H1 (cell line): ENCODE measurements at regions not wholly inside any gene's neighbourhood (a gene's known extent, or its start where the extent isn't known, plus 50 kb on each side); places are given as distances from the start of the nearest gene placed in this dataset.

Source experiments
- CTCF ChIA-PET: fragments of 300-600 bp; sonication (Branson Sonifier 250); formaldehyde crosslinking; loops from one replicate; lab custom pipeline; 2021; ENCODE audit not compliant: partially characterized antibody; lab: Charles Lee
- POLR2A ChIA-PET: fragments of 300-600 bp; sonication (Branson Sonifier 250); formaldehyde crosslinking; loops from one replicate; lab custom pipeline; 2021; ENCODE audit warnings: inconsistent platforms; ENCODE audit not compliant: partially characterized antibody; lab: Charles Lee
- DNase-seq, 2 experiments: peaks; one replicate each; pipeline versions ENCODE4 v3.0.0 to v3.0.0-alpha.2; 2010 to 2022; ENCODE audit warnings: low spot score in 2 of 2, low read depth in 1 of 2, mixed read lengths in 1 of 2
- FAIRE-seq: peaks from 2 replicates; lab custom pipeline; 2011; peaks lifted over from hg19 to GRCh38; lab: Jason Lieb, UNC
- H2AFZ ChIP-seq: 2 replicates; pipeline ENCODE4 v1.8.1; 2012; ENCODE audit warnings: low read length, inconsistent platforms
- H2AK5ac ChIP-seq: 2 replicates; pipeline ENCODE4 v1.6.1; 2013; ENCODE audit warnings: low read depth, low read length
- H2BK120ac ChIP-seq: replicated peaks from 2 replicates; pipeline ENCODE3; 2013; ENCODE audit warnings: low read depth, low read length, inconsistent platforms
- H2BK12ac ChIP-seq: 2 replicates; pipeline ENCODE4 v1.6.1; 2013; ENCODE audit warnings: low read depth, low read length
- H2BK15ac ChIP-seq: 2 replicates; pipeline ENCODE4 v1.6.1; 2013; ENCODE audit warnings: low read length
- H2BK20ac ChIP-seq: 2 replicates; pipeline ENCODE4 v1.6.1; 2013; ENCODE audit warnings: low read length
- H2BK5ac ChIP-seq: 2 replicates; pipeline ENCODE4 v1.6.1; 2013; ENCODE audit warnings: low read depth, low read length
- H3K14ac ChIP-seq: 2 replicates; pipeline ENCODE4 v1.6.1; 2013; ENCODE audit warnings: inconsistent platforms; ENCODE audit not compliant: insufficient read length
- H3K18ac ChIP-seq: 2 replicates; pipeline ENCODE4 v1.6.1; 2013; ENCODE audit warnings: low read length; ENCODE audit errors: extremely low read depth
- H3K23ac ChIP-seq: 2 replicates; pipeline ENCODE4 v1.6.1; 2013; ENCODE audit warnings: inconsistent platforms; ENCODE audit not compliant: insufficient read length
- H3K23me2 ChIP-seq: 2 replicates; pipeline ENCODE4 v1.6.1; 2013; ENCODE audit warnings: low read depth, low read length
- H3K27ac ChIP-seq: 2 replicates; pipeline ENCODE4 v1.6.1; 2011; ENCODE audit warnings: low read depth, low read length, inconsistent platforms
- H3K27me3 ChIP-seq, 4 experiments: replicated peaks in 1 of 4; 1 replicate in 1 of 4; 2 replicates in 3 of 4; pipeline versions ENCODE4 v1.6.1 to v1.8.1; 2011 to 2013; ENCODE audit warnings: low read length in 3 of 4, mild to moderate bottlenecking in 3 of 4, inconsistent platforms in 2 of 4, mixed read lengths in 2 of 4, moderate library complexity in 1 of 4; ENCODE audit not compliant: control insufficient read depth in 3 of 4, insufficient read depth in 3 of 4; ENCODE audit errors: extremely low read depth in 1 of 4
- H3K36me3 ChIP-seq, 4 experiments: 2 replicates each; pipeline versions ENCODE4 v1.6.1 to v1.8.1; 2011 to 2013; ENCODE audit warnings: mild to moderate bottlenecking in 4 of 4, low read length in 3 of 4, moderate library complexity in 2 of 4, control low read depth in 1 of 4, inconsistent platforms in 1 of 4; ENCODE audit not compliant: insufficient read depth in 4 of 4, control insufficient read depth in 2 of 4
- H3K4ac ChIP-seq: replicated peaks from 2 replicates; pipeline ENCODE3; 2013; ENCODE audit warnings: low read length, low read depth, mixed read lengths, inconsistent platforms; ENCODE audit not compliant: insufficient read length
- H3K4me1 ChIP-seq, 4 experiments: replicated peaks in 1 of 4; 1 replicate in 1 of 4; 2 replicates in 3 of 4; pipeline versions ENCODE4 v1.6.1 to v1.8.1; 2011 to 2013; ENCODE audit warnings: low read length in 3 of 4, inconsistent platforms in 2 of 4, mixed read lengths in 1 of 4; ENCODE audit not compliant: insufficient read depth in 4 of 4, control insufficient read depth in 3 of 4
- H3K4me2 ChIP-seq, 2 experiments: 2 replicates each; pipeline versions ENCODE4 v1.6.1 to v1.8.1; 2011 to 2013; ENCODE audit warnings: low read depth in 2 of 2, low read length in 2 of 2, control low read depth in 1 of 2, inconsistent platforms in 1 of 2, mild to moderate bottlenecking in 1 of 2; ENCODE audit not compliant: insufficient read depth in 1 of 2
- H3K4me3 ChIP-seq, 4 experiments: fragments of 200-600, 300-600 bp in 1 of 4; sonication (generic), shearing (Covaris generic), sonication (Bioruptor Twin) in 1 of 4; 2 replicates each; pipeline versions ENCODE4 v1.5.1 to v1.8.1; 2011 to 2016; ENCODE audit warnings: low read length in 4 of 4, low read depth in 3 of 4, control low read depth in 2 of 4, inconsistent platforms in 2 of 4, mild to moderate bottlenecking in 2 of 4, mixed read lengths in 1 of 4, moderate library complexity in 1 of 4; ENCODE audit not compliant: insufficient read depth in 2 of 4; ENCODE audit errors: extremely low read depth in 1 of 4
- H3K56ac ChIP-seq: replicated peaks from 2 replicates; pipeline ENCODE3; 2013; ENCODE audit warnings: low read depth, mild to moderate bottlenecking, mixed read lengths, low read length, inconsistent platforms; ENCODE audit not compliant: insufficient read length
- H3K79me1 ChIP-seq: 2 replicates; pipeline ENCODE4 v1.6.1; 2013; ENCODE audit warnings: low read depth, low read length, control low read depth
- H3K79me2 ChIP-seq, 2 experiments: 2 replicates each; pipeline versions ENCODE4 v1.6.1 to v1.8.1; 2012 to 2013; ENCODE audit warnings: low read length in 2 of 2, mild to moderate bottlenecking in 2 of 2, inconsistent platforms in 1 of 2; ENCODE audit not compliant: insufficient read depth in 2 of 2, control insufficient read depth in 1 of 2
- H3K9ac ChIP-seq, 4 experiments: replicated peaks in 1 of 4; 1 replicate in 1 of 4; 2 replicates in 3 of 4; pipeline versions ENCODE4 v1.6.1 to v1.8.1; 2011 to 2013; ENCODE audit warnings: low read depth in 3 of 4, low read length in 3 of 4, control low read depth in 2 of 4, mild to moderate bottlenecking in 2 of 4, moderate library complexity in 2 of 4, inconsistent platforms in 1 of 4; ENCODE audit errors: extremely low read depth in 1 of 4
- H3K9me3 ChIP-seq, 2 experiments: 2 replicates each; pipeline versions ENCODE4 v1.6.1 to v1.8.1; 2012 to 2013; ENCODE audit warnings: mild to moderate bottlenecking in 2 of 2, moderate library complexity in 2 of 2, control low read depth in 1 of 2, inconsistent platforms in 1 of 2, low read depth in 1 of 2, low read length in 1 of 2, mixed read lengths in 1 of 2; ENCODE audit not compliant: insufficient read depth in 2 of 2
- H4K20me1 ChIP-seq, 2 experiments: replicated peaks in 1 of 2; 2 replicates each; pipeline versions ENCODE3 to v1.8.1; 2011 to 2013; ENCODE audit warnings: inconsistent platforms in 2 of 2, low read length in 2 of 2, mild to moderate bottlenecking in 1 of 2; ENCODE audit not compliant: insufficient read depth in 2 of 2, control insufficient read depth in 1 of 2
- H4K5ac ChIP-seq: 2 replicates; pipeline ENCODE4 v1.6.1; 2013; ENCODE audit warnings: low read length, low read depth, mixed read lengths, inconsistent platforms; ENCODE audit not compliant: insufficient read length
- H4K8ac ChIP-seq: 2 replicates; pipeline ENCODE4 v1.8.0; 2013; ENCODE audit warnings: mild to moderate bottlenecking, moderate library complexity, low read length, inconsistent platforms; ENCODE audit not compliant: insufficient read depth; ENCODE audit errors: extremely low read depth
- H4K91ac ChIP-seq: replicated peaks from 2 replicates; pipeline ENCODE3; 2013; ENCODE audit warnings: low read length, mixed read lengths, inconsistent platforms; ENCODE audit not compliant: insufficient read length
- CBX8 ChIP-seq: fragments of 300-800, 300-1000 bp; sonication (generic); IDR thresholded peaks from 2 replicates; pipeline ENCODE4 v1.7.1; 2016; ENCODE audit warnings: low read depth, low read length, borderline replicate concordance
- CEBPB ChIP-seq: IDR thresholded peaks from 2 replicates; pipeline ENCODE4 v1.6.1; 2012; ENCODE audit warnings: low read depth, low read length
- CHD1 ChIP-seq: IDR thresholded peaks from 2 replicates; pipeline ENCODE4 v1.6.1; 2012; ENCODE audit warnings: low read depth, low read length, improper control_type of control experiment
- CHD2 ChIP-seq: IDR thresholded peaks from 2 replicates; pipeline ENCODE4 v1.6.1; 2012; ENCODE audit warnings: low read length, improper control_type of control experiment
- FOSL1 ChIP-seq: IDR thresholded peaks from 2 replicates; pipeline ENCODE4 v1.6.1; 2011; ENCODE audit warnings: mild to moderate bottlenecking, low read depth, low read length, moderate library complexity; ENCODE audit not compliant: insufficient read depth
- HDAC2 ChIP-seq, 2 experiments: fragments of 300-600 bp in 1 of 2; sonication (generic) in 1 of 2; IDR thresholded peaks; 2 replicates each; pipeline ENCODE4 v1.6.1; 2011 to 2012; ENCODE audit warnings: low read depth in 2 of 2, low read length in 2 of 2, mild to moderate bottlenecking in 2 of 2, moderate library complexity in 2 of 2, borderline replicate concordance in 1 of 2, inconsistent platforms in 1 of 2
- JUN ChIP-seq: IDR thresholded peaks from 2 replicates; pipeline ENCODE4 v1.6.1; 2011; ENCODE audit warnings: low read depth, mild to moderate bottlenecking, improper control_type of control experiment, low read length
- JUND ChIP-seq: IDR thresholded peaks from 2 replicates; pipeline ENCODE4 v1.6.1; 2011; ENCODE audit warnings: mild to moderate bottlenecking, improper control_type of control experiment, low read length
- POLR2A ChIP-seq, 2 experiments: IDR thresholded peaks; 1 replicate in 1 of 2; 2 replicates in 1 of 2; pipeline ENCODE4 v1.6.1; 2011; ENCODE audit warnings: low read depth in 2 of 2, low read length in 2 of 2, mild to moderate bottlenecking in 2 of 2; ENCODE audit errors: control extremely low read depth in 1 of 2
- RBBP5 ChIP-seq: IDR thresholded peaks from 2 replicates; pipeline ENCODE4 v1.7.1; 2012; ENCODE audit warnings: low read depth, mild to moderate bottlenecking, inconsistent platforms, low read length, moderate library complexity, borderline replicate concordance
- RNF2 ChIP-seq: fragments of 200-900, 300-1000 bp; sonication (generic); IDR thresholded peaks from 2 replicates; pipeline ENCODE4 v1.7.1; 2016; ENCODE audit warnings: borderline replicate concordance, low read depth, mild to moderate bottlenecking, antibody characterized with exemption, low read length; ENCODE audit not compliant: poor library complexity, severe bottlenecking; ENCODE audit errors: missing control alignments
- SP1 ChIP-seq: IDR thresholded peaks from 2 replicates; pipeline ENCODE4 v1.6.1; 2011; ENCODE audit warnings: low read depth, low read length
- SP4 ChIP-seq: IDR thresholded peaks from 2 replicates; pipeline ENCODE4 v1.6.1; 2012; ENCODE audit warnings: low read length, inconsistent platforms
- TAF7 ChIP-seq: optimal IDR thresholded peaks from 2 replicates; pipeline ENCODE3; 2011; ENCODE audit warnings: low read depth, mild to moderate bottlenecking, inconsistent platforms, low read length, moderate library complexity, borderline replicate concordance
- TBP ChIP-seq: IDR thresholded peaks from 2 replicates; pipeline ENCODE4 v1.6.1; 2011; ENCODE audit warnings: low read depth, low read length, improper control_type of control experiment
- TCF12 ChIP-seq: IDR thresholded peaks from 2 replicates; pipeline ENCODE4 v1.6.1; 2011; ENCODE audit warnings: low read depth, mild to moderate bottlenecking, low read length
- TF ChIP-seq, protein P1 (sequence below): IDR thresholded peaks from 2 replicates; pipeline ENCODE4 v1.6.1; 2011; ENCODE audit warnings: low read depth, mild to moderate bottlenecking, low read length; ENCODE audit not compliant: insufficient read depth

DNA sequence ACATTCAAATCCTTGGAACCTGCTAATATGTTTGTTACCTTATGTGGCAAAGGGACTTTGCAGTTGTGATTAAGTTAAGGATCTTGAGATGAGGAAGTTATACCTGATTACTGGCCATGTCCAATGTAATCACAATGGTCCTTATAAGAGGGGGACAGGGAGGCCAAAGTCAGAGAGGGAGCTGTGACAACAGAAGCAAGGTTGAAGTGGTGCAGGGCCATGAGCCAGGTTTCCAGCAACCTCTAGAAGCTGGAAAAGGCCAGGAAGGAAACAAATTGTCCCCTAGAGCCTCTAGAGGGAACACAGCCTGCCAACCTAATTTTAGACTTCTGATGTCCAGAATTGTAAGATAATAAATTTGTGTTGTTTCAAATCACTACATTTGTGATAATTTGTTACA is 334.7 kb upstream of the DACH1 start:
- H2BK20ac ChIP-seq, result no peak overlapping the region
- DNase-seq, result no peak
- no peaks in the 10 kb centered on the region for H3K23me2 ChIP-seq
- H3K4ac ChIP-seq, result no peak overlapping the region
- H2AK5ac ChIP-seq, result no peak overlapping the region
- H3K79me2 ChIP-seq, result no peaks in the 10 kb centered on the region
- no peak overlapping the region for H3K23ac ChIP-seq
- no peak overlapping the region for H3K18ac ChIP-seq
- H4K8ac ChIP-seq, result no peak overlapping the region
- no peak overlapping the region for H2BK5ac ChIP-seq
- ChIA-PET POLR2A (no interaction called here), CTCF (no interaction called here)
- H2BK12ac ChIP-seq, result no peak overlapping the region
- no peaks in the 10 kb centered on the region for H3K27me3 ChIP-seq
- H3K79me1 ChIP-seq, result no peaks in the 10 kb centered on the region
- H3K56ac ChIP-seq, result no peak overlapping the region
- H2AFZ ChIP-seq, result no peak overlapping the region
- no peak overlapping the region for H4K91ac ChIP-seq
- no peak overlapping the region for H4K5ac ChIP-seq
- H3K4me1 ChIP-seq, result no peaks in the 10 kb centered on the region
- no peak overlapping the region for H3K4me3 ChIP-seq
- no peak overlapping the region for H3K9ac ChIP-seq
- no peak overlapping the region for H3K4me2 ChIP-seq
- no peaks in the 10 kb centered on the region for H3K36me3 ChIP-seq
- no peak overlapping the region for H2BK120ac ChIP-seq
- no peak overlapping the region for H2BK15ac ChIP-seq
- H3K9me3 ChIP-seq, result no peaks in the 10 kb centered on the region
- no peak overlapping the region for H3K27ac ChIP-seq
- no peaks in the 10 kb centered on the region for H4K20me1 ChIP-seq
- no peak for FAIRE-seq
- H3K14ac ChIP-seq, result no peak overlapping the region
- TF ChIP-seq SP1 (no peak), JUN (no peak), TBP (no peak), FOSL1 (no peak), CHD1 (no peak), HDAC2 (IDR thresholded peaks at IDR 0.05; ENCODE audit: borderline replicate concordance in 1 of 2, low read depth in 2 of 2, low read length in 2 of 2) (no peak), POLR2A (IDR thresholded peaks at IDR 0.05; ENCODE audit: control extremely low read depth in 1 of 2, low read depth in 2 of 2, low read length in 2 of 2) (no peak), SP4 (no peak), CBX8 (no peak), CEBPB (no peak), RBBP5 (no peak), JUND (no peak), TCF12 (no peak), RNF2 (no peak), CHD2 (no peak), TAF7 (no peak)
- TF ChIP-seq, protein P1, sequence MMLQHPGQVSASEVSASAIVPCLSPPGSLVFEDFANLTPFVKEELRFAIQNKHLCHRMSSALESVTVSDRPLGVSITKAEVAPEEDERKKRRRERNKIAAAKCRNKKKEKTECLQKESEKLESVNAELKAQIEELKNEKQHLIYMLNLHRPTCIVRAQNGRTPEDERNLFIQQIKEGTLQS, result no peak
